ENCODE measurements at regions not wholly inside any gene's neighbourhood (a gene's known extent, or its start where the extent isn't known, plus 50 kb on each side); places are given as distances from the start of the nearest gene placed in this dataset.

GRCh38 chr13:23947893-23948292, 50.6 kb upstream of the C1QTNF9B start:
- no peak overlapping the region for H3K27ac ChIP-seq
- H3K9me3 ChIP-seq: no peaks in the 10 kb centered on the region
- intact Hi-C loops (cut with DNase I): no loop called here
- H3K36me3 ChIP-seq: no peaks in the 10 kb centered on the region
- TF ChIP-seq CTCF (IDR thresholded peaks at IDR 0.05): no peak
- no peaks in the 10 kb centered on the region for H3K4me1 ChIP-seq
- DNase-seq: no peak
- H3K27me3 ChIP-seq: no peaks in the 10 kb centered on the region
- ATAC-seq: no peak
- no peak overlapping the region for H3K4me3 ChIP-seq

- H3K4me3 ChIP-seq: no peak overlapping the region
- TF ChIP-seq CTCF (IDR thresholded peaks at IDR 0.05): no peak
- intact Hi-C loops (cut with DNase I): no loop called here
These were observed 51.9 kb upstream of the C1QTNF9B start for GRCh38 chr13:23949200-23949599.

GRCh38 chr13:23949736-23950135, 52.4 kb upstream of the C1QTNF9B start:
- Histone ChIP-seq H3K9me3 (no peaks in the 10 kb centered on the region), H3K36me3 (no peaks in the 10 kb centered on the region), H3K4me1 (no peaks in the 10 kb centered on the region), H3K4me3 (no peak overlapping the region), H3K27ac (no peak overlapping the region), H3K27me3 (no peaks in the 10 kb centered on the region)
- ATAC-seq: no peak
- intact Hi-C loops (cut with DNase I): no loop called here
- DNase-seq: no peak
- TF ChIP-seq CTCF (IDR thresholded peaks at IDR 0.05): no peak

More at GRCh38 chr13:23949200-23949599, 51.9 kb upstream of the C1QTNF9B start:
- Histone ChIP-seq H3K27me3 (no peaks in the 10 kb centered on the region), H3K4me1 (no peaks in the 10 kb centered on the region), H3K36me3 (no peaks in the 10 kb centered on the region), H3K27ac (no peak overlapping the region), H3K9me3 (no peaks in the 10 kb centered on the region)
- DNase-seq (no peak), ATAC-seq (no peak)

GRCh38 chr13:23950736-23951510, 53.6 kb upstream of the C1QTNF9B start:
- Histone ChIP-seq H3K36me3 (no peaks in the 10 kb centered on the region), H3K4me3 (no peak overlapping the region), H3K4me1 (no peaks in the 10 kb centered on the region), H3K9me3 (no peaks in the 10 kb centered on the region), H3K27ac (no peak overlapping the region), H3K27me3 (no peaks in the 10 kb centered on the region)
- DNase-seq (no peak), ATAC-seq (no peak)
- no peak for TF ChIP-seq CTCF (IDR thresholded peaks at IDR 0.05)
- intact Hi-C loops (cut with DNase I): no loop called here

- no peak for TF ChIP-seq CTCF (IDR thresholded peaks at IDR 0.05)
- Histone ChIP-seq H3K36me3 (no peaks in the 10 kb centered on the region), H3K4me1 (no peaks in the 10 kb centered on the region), H3K4me3 (no peak overlapping the region), H3K9me3 (no peaks in the 10 kb centered on the region), H3K27ac (no peak overlapping the region), H3K27me3 (no peaks in the 10 kb centered on the region)
- DNase-seq (no peak), ATAC-seq (no peak)
- intact Hi-C loops (cut with DNase I): no loop called here
These were observed 55.5 kb upstream of the C1QTNF9B start for GRCh38 chr13:23952796-23953195.

Measured in upper lobe of right lung (tissue), 1 donor.